ENCODE measurements at regions not wholly inside any gene's neighbourhood (a gene's known extent, or its start where the extent isn't known, plus 50 kb on each side); places are given as distances from the start of the nearest gene placed in this dataset.

GRCh38 chr2:79275863-79276262 is 116.3 kb upstream of the REG3A start:
- Histone ChIP-seq H3K4me3 (no peak overlapping the region), H3K36me3 (no peaks in the 10 kb centered on the region), H3K27ac (no peak overlapping the region), H3K27me3 (no peaks in the 10 kb centered on the region), H3K4me1 (no peaks in the 10 kb centered on the region), H3K9me3 (no peaks in the 10 kb centered on the region)
- DNase-seq (ENCODE audit: low spot score in 2 of 2): no peak
- no peak for TF ChIP-seq CTCF (IDR thresholded peaks at IDR 0.05)
- intact Hi-C loops (cut with DNase I): no loop called here

GRCh38 chr2:79275197-79275596 is 115.6 kb upstream of the REG3A start:
- no peaks in the 10 kb centered on the region for H3K36me3 ChIP-seq
- H3K4me3 ChIP-seq: no peak overlapping the region
- intact Hi-C loops (cut with DNase I): no loop called here
- no peaks in the 10 kb centered on the region for H3K9me3 ChIP-seq
- no peaks in the 10 kb centered on the region for H3K4me1 ChIP-seq
- no peak for DNase-seq (ENCODE audit: low spot score in 2 of 2)
- no peak for TF ChIP-seq CTCF (IDR thresholded peaks at IDR 0.05)
- no peaks in the 10 kb centered on the region for H3K27me3 ChIP-seq
- no peak overlapping the region for H3K27ac ChIP-seq

GRCh38 chr2:79272616-79273015 is 113.1 kb upstream of the REG3A start:
- Histone ChIP-seq H3K36me3 (no peaks in the 10 kb centered on the region), H3K4me3 (no peak overlapping the region), H3K27me3 (no peaks in the 10 kb centered on the region), H3K27ac (no peak overlapping the region), H3K9me3 (no peaks in the 10 kb centered on the region), H3K4me1 (no peaks in the 10 kb centered on the region)
- DNase-seq (ENCODE audit: low spot score in 2 of 2): no peak
- TF ChIP-seq CTCF (IDR thresholded peaks at IDR 0.05): no peak
- intact Hi-C loops (cut with DNase I): no loop called here

GRCh38 chr2:79271456-79271855 is 111.9 kb upstream of the REG3A start:
- H3K4me1 ChIP-seq: no peaks in the 10 kb centered on the region
- no peak for TF ChIP-seq CTCF (IDR thresholded peaks at IDR 0.05)
- intact Hi-C loops (cut with DNase I): no loop called here
- no peak overlapping the region for H3K4me3 ChIP-seq
- no peaks in the 10 kb centered on the region for H3K9me3 ChIP-seq
- no peak for DNase-seq (ENCODE audit: low spot score in 2 of 2)
- no peaks in the 10 kb centered on the region for H3K27me3 ChIP-seq
- H3K27ac ChIP-seq: no peak overlapping the region
- H3K36me3 ChIP-seq: no peaks in the 10 kb centered on the region

GRCh38 chr2:79260848-79261247 is 101.3 kb upstream of the REG3A start:
- Histone ChIP-seq H3K4me3 (no peak overlapping the region), H3K4me1 (no peaks in the 10 kb centered on the region), H3K9me3 (no peaks in the 10 kb centered on the region), H3K27ac (no peak overlapping the region), H3K36me3 (no peaks in the 10 kb centered on the region), H3K27me3 (no peaks in the 10 kb centered on the region)
- DNase-seq (ENCODE audit: low spot score in 2 of 2): no peak
- intact Hi-C loops (cut with DNase I): no loop called here
- TF ChIP-seq CTCF (IDR thresholded peaks at IDR 0.05): no peak

GRCh38 chr2:79259959-79260358 is 100.4 kb upstream of the REG3A start:
- Histone ChIP-seq H3K9me3 (no peaks in the 10 kb centered on the region), H3K36me3 (no peaks in the 10 kb centered on the region), H3K4me1 (no peaks in the 10 kb centered on the region), H3K27me3 (no peaks in the 10 kb centered on the region), H3K4me3 (no peak overlapping the region), H3K27ac (no peak overlapping the region)
- DNase-seq (ENCODE audit: low spot score in 2 of 2): no peak
- TF ChIP-seq CTCF (IDR thresholded peaks at IDR 0.05): no peak
- intact Hi-C loops (cut with DNase I): no loop called here
